RWPE2 (cell line): ENCODE measurements at regions not wholly inside any gene's neighbourhood (a gene's known extent, or its start where the extent isn't known, plus 50 kb on each side); places are given as distances from the start of the nearest gene placed in this dataset.

ENCODE experiments used
- ATAC-seq: fragments of 200-7000 bp; cut with Tn5 transposase; 3 replicates; pipeline ENCODE4 v1.9.1; 2021; ENCODE audit warnings: low read depth
- DNase-seq: peaks from one replicate; pipeline ENCODE4 v3.0.0-alpha.2; 2020; ENCODE audit warnings: low spot score
- H3K27ac ChIP-seq: fragments of 450-650 bp; 2 replicates; pipeline ENCODE4 v1.5.1; 2017; ENCODE audit warnings: mild to moderate bottlenecking; ENCODE audit not compliant: poor library complexity, severe bottlenecking
- H3K27me3 ChIP-seq: fragments of 250-450 bp; sonication (Bioruptor Pico); 2 replicates; pipeline ENCODE4 v1.5.1; 2021; ENCODE audit warnings: mild to moderate bottlenecking, moderate library complexity; ENCODE audit not compliant: insufficient read depth, poor library complexity, severe bottlenecking
- H3K36me3 ChIP-seq: fragments of 250-450 bp; sonication (Bioruptor Pico); 2 replicates; pipeline ENCODE4 v1.5.1; 2020; ENCODE audit warnings: low read depth, mild to moderate bottlenecking, moderate library complexity
- H3K4me1 ChIP-seq: fragments of 250-450 bp; sonication (Bioruptor Pico); 2 replicates; pipeline ENCODE4 v1.5.1; 2021; ENCODE audit warnings: mild to moderate bottlenecking, moderate library complexity; ENCODE audit not compliant: insufficient read depth, poor library complexity, severe bottlenecking
- H3K4me3 ChIP-seq: fragments of 250-450 bp; sonication (Bioruptor Pico); 2 replicates; pipeline ENCODE4 v1.5.1; 2021; ENCODE audit warnings: mild to moderate bottlenecking, moderate library complexity; ENCODE audit not compliant: severe bottlenecking
- H3K9me3 ChIP-seq: fragments of 250-450 bp; sonication (Bioruptor Pico); 2 replicates; pipeline ENCODE4 v1.5.1; 2021; ENCODE audit warnings: mild to moderate bottlenecking, moderate library complexity; ENCODE audit not compliant: severe bottlenecking
- CTCF ChIP-seq: fragments of 450-650 bp; IDR thresholded peaks from one replicate; pipeline ENCODE4 v1.5.1; 2017; ENCODE audit warnings: mild to moderate bottlenecking, moderate library complexity; ENCODE audit not compliant: poor library complexity, severe bottlenecking

DNA sequence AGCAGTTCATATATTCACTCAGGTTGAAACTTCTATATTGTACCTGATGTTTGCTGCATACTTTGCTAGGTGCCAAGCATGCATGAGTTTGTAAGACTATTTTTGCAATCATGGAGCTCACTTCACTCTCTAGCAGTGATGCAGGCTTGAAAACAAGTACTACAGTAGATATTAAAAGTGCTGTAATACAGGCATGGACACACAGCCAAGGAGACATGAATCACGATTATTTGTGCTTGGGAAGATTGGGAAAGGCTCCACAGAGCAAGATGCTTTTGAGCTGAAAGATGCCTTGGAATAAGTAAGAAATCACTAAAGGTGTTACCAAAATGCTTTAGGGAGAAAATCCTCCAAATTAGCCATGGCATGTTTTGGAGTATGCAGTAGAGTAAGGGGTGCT is 427.4 kb downstream of the UTRN start:
- Histone ChIP-seq H3K9me3 (no peaks in the 10 kb centered on the region), H3K36me3 (no peaks in the 10 kb centered on the region), H3K4me3 (no peak overlapping the region), H3K4me1 (peaks cover 34% of the 10 kb centered on the region), H3K27ac (peak overlapping the region; percentile 66), H3K27me3 (no peaks in the 10 kb centered on the region)
- DNase-seq (no peak), ATAC-seq (peak; percentile 38; the same call in 1 of the 3 replicates)
- no peak for TF ChIP-seq CTCF

GRCh38 chr6:144714021-144714712 is 429.0 kb downstream of the UTRN start:
- H3K27ac ChIP-seq, result no peak overlapping the region
- H3K36me3 ChIP-seq, result no peaks in the 10 kb centered on the region
- no peak for TF ChIP-seq CTCF
- ATAC-seq (no peak), DNase-seq (no peak)
- no peaks in the 10 kb centered on the region for H3K27me3 ChIP-seq
- H3K4me1 ChIP-seq, result peaks cover 42% of the 10 kb centered on the region
- H3K9me3 ChIP-seq, result no peaks in the 10 kb centered on the region
- no peak overlapping the region for H3K4me3 ChIP-seq

DNA sequence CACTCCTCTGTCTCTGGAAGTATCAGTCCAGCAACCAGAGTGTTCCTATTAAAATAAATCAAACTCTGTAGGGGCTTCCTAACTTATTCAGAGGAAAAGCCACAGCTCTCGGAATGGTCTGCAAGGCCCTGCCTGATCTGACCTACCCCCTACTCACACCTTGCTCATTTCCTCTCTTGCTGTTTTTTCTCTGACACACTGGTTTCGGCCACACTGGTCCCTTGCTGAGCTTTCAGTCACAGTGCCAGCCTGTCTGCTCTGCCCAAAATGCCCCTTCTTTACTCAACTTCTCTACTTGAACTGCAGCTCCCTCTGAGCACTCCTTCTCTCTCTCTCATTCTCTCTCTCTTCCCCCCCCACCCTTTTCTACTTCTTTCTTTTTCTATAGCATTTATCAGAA is 430.2 kb downstream of the UTRN start:
- DNase-seq, result no peak
- Histone ChIP-seq H3K27me3 (no peaks in the 10 kb centered on the region), H3K36me3 (no peaks in the 10 kb centered on the region), H3K27ac (no peak overlapping the region), H3K4me1 (peaks cover 37% of the 10 kb centered on the region), H3K9me3 (no peaks in the 10 kb centered on the region), H3K4me3 (no peak overlapping the region)
- TF ChIP-seq CTCF, result no peak
- no peak for ATAC-seq

- H3K36me3 ChIP-seq, result no peaks in the 10 kb centered on the region
- no peak for TF ChIP-seq CTCF
- no peak overlapping the region for H3K27ac ChIP-seq
- peaks cover 14% of the 10 kb centered on the region for H3K4me1 ChIP-seq
- H3K27me3 ChIP-seq, result no peaks in the 10 kb centered on the region
- DNase-seq, result no peak
- no peaks in the 10 kb centered on the region for H3K9me3 ChIP-seq
- H3K4me3 ChIP-seq, result no peak overlapping the region
- ATAC-seq, result peak; percentile 89
Measured at GRCh38 chr6:144718431-144718830, 433.3 kb downstream of the UTRN start.

- no peak overlapping the region for H3K4me3 ChIP-seq
- no peak for ATAC-seq
- TF ChIP-seq CTCF, result no peak
- no peaks in the 10 kb centered on the region for H3K36me3 ChIP-seq
- no peak for DNase-seq
- H3K27me3 ChIP-seq, result no peaks in the 10 kb centered on the region
- no peak overlapping the region for H3K27ac ChIP-seq
- H3K9me3 ChIP-seq, result no peaks in the 10 kb centered on the region
- peaks cover 14% of the 10 kb centered on the region for H3K4me1 ChIP-seq
Measured at GRCh38 chr6:144721232-144721631, 436.1 kb downstream of the UTRN start.
